ENCODE measurements at regions not wholly inside any gene's neighbourhood (a gene's known extent, or its start where the extent isn't known, plus 50 kb on each side); places are given as distances from the start of the nearest gene placed in this dataset.

- DNase-seq = no peak
These were observed 951.2 kb downstream of the TECRL start for GRCh38 chr4:63458010-63458409.

DNA sequence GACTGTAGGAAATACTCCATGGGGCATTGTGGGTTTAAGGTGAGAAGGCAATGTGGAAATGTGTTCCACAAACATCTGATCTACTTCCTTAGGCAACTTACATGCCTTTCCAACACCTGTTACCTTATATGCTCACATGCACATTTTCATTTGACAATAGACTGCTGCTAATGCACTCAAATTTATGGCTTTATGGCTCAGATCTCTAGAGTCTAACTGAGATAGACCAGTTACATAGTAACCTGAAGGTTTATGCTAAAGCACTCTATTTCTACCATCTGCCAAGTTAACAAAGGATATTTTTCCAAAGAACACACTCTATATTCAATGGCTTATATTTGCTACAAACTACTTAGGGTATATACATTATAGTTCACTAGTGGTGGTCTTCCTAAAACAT lies 969.0 kb downstream of the TECRL start:
- DNase-seq = no peak

GRCh38 chr4:63430105-63430504 lies 979.1 kb downstream of the TECRL start:
- DNase-seq = no peak

GRCh38 chr4:63396269-63396668 lies 1013.0 kb downstream of the TECRL start:
- no peak for DNase-seq

DNA sequence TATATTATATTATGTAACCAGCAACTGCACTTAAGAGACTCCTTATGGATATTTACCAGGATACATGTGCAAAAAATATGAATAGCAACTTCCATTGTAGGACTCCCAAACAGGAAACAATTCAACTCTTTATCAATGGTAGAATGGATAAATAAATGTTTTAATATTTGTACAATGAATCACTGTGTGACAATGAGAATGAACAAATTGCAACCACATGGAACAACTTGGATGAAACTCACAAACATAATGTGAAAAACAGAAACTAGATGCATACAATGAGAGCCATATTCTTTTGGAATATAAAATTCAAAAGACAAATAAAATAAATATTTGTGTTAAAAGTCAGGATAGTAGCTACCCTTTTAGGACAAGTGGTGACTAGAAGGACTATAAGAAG lies 1015.7 kb downstream of the TECRL start:
- DNase-seq = no peak

DNA sequence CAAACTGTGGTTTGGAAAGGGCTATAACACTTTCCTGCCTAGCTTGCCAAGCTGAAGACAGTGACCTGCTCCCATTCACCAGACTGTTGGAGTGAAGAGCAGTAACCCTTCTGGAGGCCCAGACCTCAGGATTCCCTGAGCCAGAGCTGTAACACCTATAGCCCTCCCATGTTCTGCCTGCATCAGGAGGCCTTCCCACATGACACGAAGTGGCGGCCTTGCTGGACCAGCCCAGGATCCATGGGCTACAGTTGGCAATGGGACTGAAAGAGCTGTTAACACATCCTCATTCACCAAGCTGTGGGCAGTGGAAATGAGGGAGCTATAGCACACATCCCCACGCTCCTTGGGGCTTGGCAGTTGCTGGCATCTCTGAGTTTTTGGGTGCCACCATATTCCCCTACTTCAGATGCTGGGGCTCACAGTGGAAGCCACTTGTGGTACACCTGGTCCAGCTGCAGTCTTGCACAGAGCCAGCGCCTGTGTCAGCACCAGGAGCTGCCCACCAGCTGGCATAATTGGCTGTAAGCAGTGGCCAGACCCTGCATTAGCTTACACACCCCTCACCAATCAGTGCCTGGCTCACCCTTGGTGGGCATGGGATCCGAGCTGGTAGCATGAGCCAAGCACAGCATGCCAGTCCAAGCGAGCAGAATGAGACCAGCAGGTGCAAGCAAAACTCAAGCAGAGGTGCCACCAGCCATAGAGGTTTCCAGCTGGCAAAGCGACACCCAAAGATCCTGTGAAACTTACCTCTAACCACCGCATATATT lies 1029.3 kb downstream of the TECRL start:
- DNase-seq = no peak

GRCh38 chr4:63371001-63371400 lies 1038.2 kb downstream of the TECRL start:
- no peak for DNase-seq

GRCh38 chr4:63361628-63362027 lies 1047.6 kb downstream of the TECRL start:
- no peak for DNase-seq

GRCh38 chr4:63361066-63361465 lies 1048.2 kb downstream of the TECRL start:
- no peak for DNase-seq

DNA sequence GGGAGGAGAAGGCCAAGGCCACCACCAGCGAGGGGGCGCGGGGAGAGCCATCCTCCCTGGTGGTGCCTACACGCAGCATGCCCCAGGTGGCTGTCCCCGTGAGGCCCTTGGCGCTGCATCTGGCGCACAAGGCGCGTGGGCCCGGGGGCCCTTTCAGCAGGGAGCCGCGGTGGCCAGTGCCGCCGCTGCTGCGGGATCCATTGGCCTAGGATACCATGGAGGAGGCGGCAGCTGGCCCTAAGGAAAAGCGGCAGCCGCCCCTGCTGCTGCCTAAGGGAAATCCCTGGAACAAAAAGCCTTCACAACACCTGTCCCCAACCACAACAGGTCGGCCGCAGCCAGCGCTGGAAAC lies 1059.6 kb downstream of the TECRL start:
- no peak for DNase-seq

DNA sequence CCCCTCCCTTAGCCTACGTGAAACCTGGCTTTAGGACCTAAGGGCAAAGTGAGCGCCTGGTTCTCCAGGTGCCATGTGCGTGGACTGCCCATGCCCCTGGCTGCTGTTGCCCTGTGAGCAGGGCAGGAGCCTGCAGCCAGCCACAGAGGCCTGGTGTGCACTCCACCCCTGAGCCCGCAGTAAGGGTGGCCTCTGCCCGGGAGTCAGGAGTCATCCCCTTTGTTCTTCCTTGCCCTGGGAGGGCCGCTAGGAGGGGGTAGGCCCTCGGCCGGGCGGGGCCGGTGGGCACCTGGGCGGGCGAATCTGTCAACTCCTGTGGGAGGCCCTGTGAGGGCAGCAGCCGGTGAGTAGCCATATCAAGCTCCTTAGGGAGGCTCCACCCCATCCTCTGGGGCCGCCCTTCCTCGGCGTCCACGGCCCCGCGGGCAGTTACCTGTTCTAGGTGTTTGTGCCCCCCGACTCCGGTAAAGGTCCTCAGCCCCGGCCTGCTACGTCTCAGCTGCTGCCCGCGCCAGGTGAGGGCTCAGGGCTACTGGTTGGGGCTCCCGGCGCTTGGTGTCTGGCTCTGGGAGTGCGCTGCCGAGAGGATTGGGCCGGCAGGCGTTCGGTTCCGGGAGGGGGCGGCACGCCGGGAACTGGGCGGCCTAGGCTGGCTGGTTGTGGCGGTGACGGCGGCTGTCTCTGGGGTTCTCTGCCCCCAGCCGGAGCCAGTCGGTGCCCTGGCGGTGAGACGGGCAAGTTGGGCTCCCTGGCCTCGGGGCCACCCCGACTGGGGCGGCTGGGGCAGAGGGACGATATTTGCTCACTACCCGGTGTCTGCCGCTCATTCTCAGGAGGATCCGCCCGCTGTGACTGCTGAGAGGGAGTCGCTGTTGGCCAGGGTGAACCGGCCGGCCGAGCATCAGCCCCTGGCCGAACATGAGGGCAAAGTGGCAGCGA lies 1060.2 kb downstream of the TECRL start:
- DNase-seq = no peak

DNA sequence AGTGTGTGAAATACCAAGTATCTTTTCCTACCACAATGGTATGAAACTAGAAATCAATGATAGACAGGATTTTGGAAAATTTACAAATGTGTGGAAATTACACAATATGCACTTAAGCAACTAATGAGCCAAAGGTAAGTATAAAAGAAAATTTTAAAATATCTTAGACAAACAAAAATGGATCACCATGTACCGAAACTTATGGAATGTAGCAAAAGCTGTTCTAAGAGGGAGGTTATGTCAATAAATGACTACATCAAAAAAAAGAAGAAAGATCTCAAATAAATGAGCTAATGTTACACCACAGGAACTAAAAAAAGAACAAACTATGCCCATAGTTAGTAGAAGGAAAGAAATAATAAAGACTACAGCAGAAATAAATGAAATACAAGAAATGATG lies 1084.1 kb downstream of the TECRL start:
- DNase-seq = no peak

- DNase-seq = no peak
These were observed 1092.6 kb downstream of the TECRL start for GRCh38 chr4:63316633-63317032.

DNA sequence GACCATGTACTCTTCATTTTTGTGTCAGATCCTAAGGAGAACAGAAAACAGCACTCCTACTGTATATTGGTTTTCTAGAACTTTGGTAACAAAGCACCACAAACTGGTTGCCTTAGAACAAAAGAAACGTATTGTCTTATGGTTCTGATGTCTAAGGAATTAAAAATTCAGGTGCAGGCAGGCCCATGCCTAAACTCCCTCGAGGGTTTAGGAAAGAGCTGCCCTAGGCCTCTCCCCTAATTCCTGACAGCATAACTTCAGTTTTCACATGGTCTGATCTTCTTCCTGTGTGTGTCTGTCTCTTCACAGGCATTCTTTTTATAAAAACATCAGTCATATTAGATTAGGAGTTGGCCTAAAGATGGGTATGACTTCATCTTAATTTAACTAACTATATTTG lies 1093.6 kb downstream of the TECRL start:
- no peak for DNase-seq

DNA sequence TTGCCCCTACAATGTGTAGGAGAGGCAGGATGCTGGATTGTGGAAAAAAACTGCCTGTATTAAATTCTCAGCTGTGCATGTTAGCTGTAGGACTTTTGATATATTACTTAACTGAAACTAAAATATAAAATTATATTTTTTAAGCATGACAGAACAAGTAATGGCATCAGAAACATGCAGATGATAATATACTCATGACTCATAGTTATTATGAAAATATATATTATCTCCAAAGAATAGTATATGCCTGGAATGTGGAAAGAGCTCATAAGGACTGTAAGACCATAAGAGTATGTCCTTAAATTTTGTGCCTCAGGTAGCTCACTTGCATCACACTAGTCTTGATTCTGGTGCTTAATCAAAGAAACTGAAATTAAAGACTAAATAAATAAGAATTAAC lies 1100.6 kb downstream of the TECRL start:
- no peak for DNase-seq

DNA sequence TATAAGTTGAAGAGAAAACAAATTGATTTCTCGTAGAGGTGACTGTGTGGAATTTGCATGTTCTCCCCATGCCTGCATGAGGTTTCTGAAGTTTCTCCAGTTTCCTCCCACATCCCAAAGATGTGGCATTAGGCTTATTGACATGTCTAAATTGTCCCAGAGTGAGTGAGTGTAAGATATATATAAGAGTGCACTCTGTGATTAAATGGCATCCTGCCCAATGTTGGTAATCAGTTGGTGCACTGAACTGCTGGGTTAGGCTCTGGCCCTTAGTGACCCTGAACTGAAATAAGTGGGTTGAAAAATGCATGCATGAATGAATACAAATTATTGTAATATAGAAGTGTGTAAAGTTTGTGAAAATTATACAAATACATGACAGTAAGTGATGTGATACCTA lies 1106.5 kb downstream of the TECRL start:
- peak; percentile 5 for DNase-seq

- DNase-seq = no peak
These were observed 1107.2 kb downstream of the TECRL start for GRCh38 chr4:63302078-63302477.

DNA sequence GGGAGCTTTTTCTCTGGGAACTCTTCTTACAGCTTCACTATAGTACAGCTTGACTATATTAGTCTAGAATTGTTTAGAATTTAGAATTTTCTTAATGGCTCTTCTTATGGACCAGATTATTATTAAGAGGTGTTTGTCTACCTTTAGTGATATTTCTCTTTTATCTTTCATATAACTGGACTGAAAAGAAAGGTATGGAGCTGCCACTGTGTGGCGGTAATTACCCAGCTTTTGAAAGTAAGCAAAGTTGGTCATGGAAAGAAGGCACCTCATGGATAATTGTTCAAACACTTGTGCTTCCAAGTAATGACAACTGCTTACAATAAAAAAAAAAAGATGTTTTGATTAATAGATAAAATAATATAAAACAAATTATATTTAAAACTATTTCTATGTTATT lies 1112.5 kb downstream of the TECRL start:
- peak; percentile 1 for DNase-seq

GRCh38 chr4:63275491-63275890 lies 1133.8 kb downstream of the TECRL start:
- DNase-seq = no peak

DNA sequence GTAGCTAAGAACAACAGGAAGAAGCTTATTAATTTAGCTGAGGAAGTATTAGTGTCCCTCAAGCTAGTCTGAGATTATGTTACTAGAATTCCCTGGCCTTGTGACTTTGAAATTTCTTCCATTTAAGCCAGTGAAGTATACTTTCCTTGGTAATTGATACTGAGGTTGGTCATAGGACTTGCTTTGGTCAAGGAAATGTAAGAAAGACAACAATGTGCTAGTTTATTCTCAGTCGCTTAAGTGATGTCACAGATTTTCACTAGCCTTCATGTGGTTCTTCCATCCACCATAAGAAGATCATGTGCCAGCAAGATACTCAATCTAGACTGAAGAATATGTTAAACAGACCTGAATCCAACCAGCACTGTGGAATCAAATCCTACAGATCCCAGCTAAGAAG lies 1140.1 kb downstream of the TECRL start:
- no peak for DNase-seq

GRCh38 chr4:63233671-63234070 lies 1175.6 kb downstream of the TECRL start:
- no peak for DNase-seq

- no peak for DNase-seq
These were observed 1177.2 kb downstream of the TECRL start for GRCh38 chr4:63232058-63232457.

- no peak for DNase-seq
These were observed 1183.0 kb downstream of the TECRL start for GRCh38 chr4:63226229-63226628.

DNA sequence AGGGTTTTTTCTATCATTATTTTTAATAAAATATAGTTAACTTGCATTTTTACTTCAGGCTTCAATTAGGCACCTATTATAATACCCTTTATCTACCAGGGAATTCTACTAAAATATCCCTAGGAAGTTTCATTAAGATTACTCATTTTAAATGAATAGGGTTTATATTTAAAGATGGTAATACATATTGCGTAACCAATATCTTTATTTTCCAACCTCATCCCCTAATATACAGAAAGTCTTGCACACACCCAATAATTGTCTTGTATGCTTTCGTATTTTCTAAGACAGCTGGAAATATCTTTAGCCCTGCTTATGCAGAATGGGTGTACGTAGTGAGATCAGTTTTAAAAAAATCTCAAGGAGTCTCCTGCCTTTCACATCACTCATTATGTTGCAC lies 1186.8 kb downstream of the TECRL start:
- no peak for DNase-seq
